ENCODE measurements at regions not wholly inside any gene's neighbourhood (a gene's known extent, or its start where the extent isn't known, plus 50 kb on each side); places are given as distances from the start of the nearest gene placed in this dataset.

DNA sequence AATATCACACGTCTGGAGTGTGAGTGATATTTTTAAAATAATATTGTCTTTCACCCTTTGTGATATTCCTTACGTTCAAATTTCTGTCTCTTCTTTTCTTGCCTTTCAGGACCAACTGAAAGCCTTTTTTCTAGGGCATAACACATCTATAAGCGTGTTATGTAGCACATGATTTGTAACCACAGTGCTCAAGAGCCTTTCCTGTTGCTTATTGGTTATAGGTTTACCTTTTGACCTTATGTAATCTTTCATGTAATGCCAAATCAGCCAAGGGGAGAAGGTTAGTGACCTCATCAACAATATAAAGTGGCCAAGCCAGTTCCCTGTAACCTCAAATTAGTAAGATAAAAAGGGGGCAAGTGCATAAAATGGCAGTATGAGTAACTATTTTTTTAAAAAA, 480.2 kb downstream of the AMY1C start:
- Histone ChIP-seq H4K20me1 (ENCODE audit: insufficient read depth, low read length) (no peaks in the 10 kb centered on the region), H3K79me2 (ENCODE audit: insufficient read depth, low read length) (no peaks in the 10 kb centered on the region), H3K4me2 (replicated peaks; ENCODE audit: extremely low read depth, low read length, poor library complexity, severe bottlenecking) (no peak overlapping the region), H3K27me3 (ENCODE audit: control insufficient read depth in 2 of 2, insufficient read depth in 2 of 2, low read length in 2 of 2) (no peaks in the 10 kb centered on the region), H3K4me1 (ENCODE audit: control insufficient read depth in 1 of 2, insufficient read depth in 2 of 2, low read length in 2 of 2) (no peaks in the 10 kb centered on the region), H3K4me3 (replicated peaks in 1 of 3; ENCODE audit: low read depth in 2 of 3, low read length in 3 of 3) (no peak overlapping the region), H3K9me3 (replicated peaks in 1 of 2; ENCODE audit: control insufficient read depth in 1 of 2, insufficient read depth in 1 of 2, low read length in 2 of 2) (peaks cover 0 to 4% of the 10 kb centered on the region in 2 donors), H2AFZ (ENCODE audit: insufficient read depth, low read depth, low read length, poor library complexity, severe bottlenecking) (no peak overlapping the region), H3K27ac (ENCODE audit: low read depth in 1 of 2, low read length in 2 of 2) (no peak overlapping the region), H3K9ac (ENCODE audit: insufficient read depth, low read length, poor library complexity, severe bottlenecking) (no peak overlapping the region), H3K36me3 (replicated peaks in 1 of 2; ENCODE audit: control insufficient read depth in 1 of 2, insufficient read depth in 2 of 2, low read length in 2 of 2) (no peaks in the 10 kb centered on the region)
- Mint-ChIP-seq H3K4me1 (no peaks in the 10 kb centered on the region), H3K36me3 (no peaks in the 10 kb centered on the region), H3K27ac (no peak overlapping the region), H3K4me3 (no peak overlapping the region), H3K27me3 (ENCODE audit: low read depth in 3 of 3) (no peaks in the 10 kb centered on the region), H3K9me3 (peaks cover 0 to 3% (median 2%) of the 10 kb centered on the region in 7 donors)
- TF ChIP-seq CTCF (IDR thresholded peaks at IDR 0.05), result no peak
- no peak for DNase-seq
- no CpG with 5 or more reads among the region's 3 CpGs for WGBS (ENCODE audit: insufficient coverage)
- intact Hi-C loops (cut with micrococcal nuclease), result no loop called here

- no peak overlapping the region for H3K27ac Mint-ChIP-seq
- H3K79me2 ChIP-seq (ENCODE audit: insufficient read depth, low read length), result no peaks in the 10 kb centered on the region
- no peak for TF ChIP-seq CTCF (IDR thresholded peaks at IDR 0.05)
- peaks cover 0 to 4% of the 10 kb centered on the region in 2 donors for H3K9me3 ChIP-seq (replicated peaks in 1 of 2; ENCODE audit: control insufficient read depth in 1 of 2, insufficient read depth in 1 of 2, low read length in 2 of 2)
- H3K27me3 Mint-ChIP-seq (ENCODE audit: low read depth in 3 of 3), result no peaks in the 10 kb centered on the region
- H3K4me1 Mint-ChIP-seq, result no peaks in the 10 kb centered on the region
- WGBS (ENCODE audit: insufficient coverage), result 70% methylated on average over 2 of the region's 4 CpGs
- H3K9ac ChIP-seq (ENCODE audit: insufficient read depth, low read length, poor library complexity, severe bottlenecking), result no peak overlapping the region
- H3K27ac ChIP-seq (ENCODE audit: low read depth in 1 of 2, low read length in 2 of 2), result no peak overlapping the region
- no peak overlapping the region for H3K4me2 ChIP-seq (replicated peaks; ENCODE audit: extremely low read depth, low read length, poor library complexity, severe bottlenecking)
- H2AFZ ChIP-seq (ENCODE audit: insufficient read depth, low read depth, low read length, poor library complexity, severe bottlenecking), result no peak overlapping the region
- H3K9me3 Mint-ChIP-seq, result peaks cover 0 to 3% (median 2%) of the 10 kb centered on the region in 7 donors
- intact Hi-C loops (cut with micrococcal nuclease), result no loop called here
- no peaks in the 10 kb centered on the region for H3K27me3 ChIP-seq (ENCODE audit: control insufficient read depth in 2 of 2, insufficient read depth in 2 of 2, low read length in 2 of 2)
- H3K36me3 ChIP-seq (replicated peaks in 1 of 2; ENCODE audit: control insufficient read depth in 1 of 2, insufficient read depth in 2 of 2, low read length in 2 of 2), result no peaks in the 10 kb centered on the region
- no peak for DNase-seq
- no peaks in the 10 kb centered on the region for H3K4me1 ChIP-seq (ENCODE audit: control insufficient read depth in 1 of 2, insufficient read depth in 2 of 2, low read length in 2 of 2)
- no peaks in the 10 kb centered on the region for H3K36me3 Mint-ChIP-seq
- H3K4me3 Mint-ChIP-seq, result no peak overlapping the region
- no peaks in the 10 kb centered on the region for H4K20me1 ChIP-seq (ENCODE audit: insufficient read depth, low read length)
- H3K4me3 ChIP-seq (replicated peaks in 1 of 3; ENCODE audit: low read depth in 2 of 3, low read length in 3 of 3), result no peak overlapping the region
Measured at GRCh38 chr1:104231676-104232075, 482.0 kb downstream of the AMY1C start.
